Activated CD4-positive, alpha-beta T cell treated with anti-CD3 and anti-CD28 coated beads, Interleukin-2, amount 10 ng/mL, durations not matched to agents 24 days and 14 days (primary cell): ENCODE measurements at regions not wholly inside any gene's neighbourhood (a gene's known extent, or its start where the extent isn't known, plus 50 kb on each side); places are given as distances from the start of the nearest gene placed in this dataset.

ENCODE experiments used
- DNase-seq: peaks from one replicate; pipeline ENCODE4 v3.0.0; 2022
- H3K27ac Mint-ChIP-seq: one replicate; pipeline ENCODE4 v1.8.0; 2022; ENCODE audit warnings: mild to moderate bottlenecking, mixed read lengths
- H3K27me3 Mint-ChIP-seq: one replicate; pipeline ENCODE4 v1.8.0; 2022; ENCODE audit warnings: mixed read lengths
- H3K36me3 Mint-ChIP-seq: one replicate; pipeline ENCODE4 v1.8.0; 2022; ENCODE audit warnings: low read depth, mild to moderate bottlenecking, mixed read lengths
- H3K4me1 Mint-ChIP-seq: one replicate; pipeline ENCODE4 v1.8.0; 2021; ENCODE audit warnings: mixed read lengths
- H3K4me3 Mint-ChIP-seq: one replicate; pipeline ENCODE4 v1.8.0; 2022; ENCODE audit warnings: mild to moderate bottlenecking, moderate library complexity, mixed read lengths
- H3K9me3 Mint-ChIP-seq: one replicate; pipeline ENCODE4 v1.8.0; 2021; ENCODE audit warnings: mixed read lengths
- intact Hi-C: fragments of 100-400 bp; cut with micrococcal nuclease; formaldehyde crosslinking; loops from one replicate; pipeline ENCODE4 v1.15.1; 2023

DNA sequence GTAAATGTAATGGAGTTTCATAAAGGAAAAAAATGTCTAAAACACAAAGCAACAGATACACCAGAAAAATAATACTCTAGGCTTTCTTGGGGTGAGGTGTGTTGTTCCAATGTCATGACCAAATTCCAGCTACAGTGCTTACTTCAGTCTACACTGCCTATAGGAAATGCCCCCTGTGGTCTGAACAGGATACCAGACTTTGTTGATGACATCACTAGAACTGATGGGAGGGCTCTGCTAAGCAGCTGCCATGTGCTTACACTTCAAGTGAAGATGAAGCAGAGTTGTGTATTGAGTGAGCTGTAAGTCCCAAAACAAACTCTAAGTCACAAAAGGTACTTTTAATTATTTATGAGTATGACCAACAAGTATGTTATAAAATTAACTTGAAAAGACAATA is 456.1 kb upstream of the IL12A start:
- Mint-ChIP-seq H3K27ac (no peak overlapping the region), H3K9me3 (no peaks in the 10 kb centered on the region), H3K27me3 (no peaks in the 10 kb centered on the region), H3K4me1 (no peaks in the 10 kb centered on the region), H3K36me3 (no peaks in the 10 kb centered on the region), H3K4me3 (no peak overlapping the region)
- intact Hi-C loops = no loop called here
- no peak for DNase-seq

DNA sequence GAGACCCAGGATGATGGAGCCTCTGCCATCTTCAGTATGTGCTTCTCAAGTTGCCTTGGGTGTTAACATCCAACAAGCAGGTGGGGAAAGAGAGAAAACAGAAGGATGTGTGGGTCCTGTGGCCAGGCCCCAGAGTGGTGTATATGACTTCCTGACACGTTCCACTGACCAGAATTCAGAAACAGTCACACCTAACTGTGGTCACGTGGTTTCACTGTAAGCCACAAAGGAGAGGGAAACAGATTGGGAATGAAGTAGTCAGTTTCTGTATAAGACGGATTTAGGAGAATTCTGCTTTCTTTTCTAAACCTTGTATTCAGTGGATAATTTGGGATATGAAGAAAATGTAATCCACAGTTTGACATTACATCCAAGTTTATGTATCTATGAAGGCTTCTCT is 454.1 kb upstream of the IL12A start:
- Mint-ChIP-seq H3K27me3 (no peaks in the 10 kb centered on the region), H3K4me1 (no peaks in the 10 kb centered on the region), H3K36me3 (no peaks in the 10 kb centered on the region), H3K4me3 (no peak overlapping the region), H3K27ac (no peak overlapping the region), H3K9me3 (no peaks in the 10 kb centered on the region)
- intact Hi-C loops = no loop called here
- DNase-seq = no peak

GRCh38 chr3:159536876-159537275 is 451.8 kb upstream of the IL12A start:
- Mint-ChIP-seq H3K27ac (no peak overlapping the region), H3K27me3 (no peaks in the 10 kb centered on the region), H3K4me3 (no peak overlapping the region), H3K9me3 (no peaks in the 10 kb centered on the region), H3K4me1 (no peaks in the 10 kb centered on the region), H3K36me3 (no peaks in the 10 kb centered on the region)
- no peak for DNase-seq
- intact Hi-C loops = no loop called here

- Mint-ChIP-seq H3K27ac (no peak overlapping the region), H3K4me1 (no peaks in the 10 kb centered on the region), H3K9me3 (no peaks in the 10 kb centered on the region), H3K36me3 (no peaks in the 10 kb centered on the region), H3K27me3 (no peaks in the 10 kb centered on the region), H3K4me3 (no peak overlapping the region)
- DNase-seq = no peak
- intact Hi-C loops = no loop called here
These were observed 450.1 kb upstream of the IL12A start for GRCh38 chr3:159538507-159538906.

DNA sequence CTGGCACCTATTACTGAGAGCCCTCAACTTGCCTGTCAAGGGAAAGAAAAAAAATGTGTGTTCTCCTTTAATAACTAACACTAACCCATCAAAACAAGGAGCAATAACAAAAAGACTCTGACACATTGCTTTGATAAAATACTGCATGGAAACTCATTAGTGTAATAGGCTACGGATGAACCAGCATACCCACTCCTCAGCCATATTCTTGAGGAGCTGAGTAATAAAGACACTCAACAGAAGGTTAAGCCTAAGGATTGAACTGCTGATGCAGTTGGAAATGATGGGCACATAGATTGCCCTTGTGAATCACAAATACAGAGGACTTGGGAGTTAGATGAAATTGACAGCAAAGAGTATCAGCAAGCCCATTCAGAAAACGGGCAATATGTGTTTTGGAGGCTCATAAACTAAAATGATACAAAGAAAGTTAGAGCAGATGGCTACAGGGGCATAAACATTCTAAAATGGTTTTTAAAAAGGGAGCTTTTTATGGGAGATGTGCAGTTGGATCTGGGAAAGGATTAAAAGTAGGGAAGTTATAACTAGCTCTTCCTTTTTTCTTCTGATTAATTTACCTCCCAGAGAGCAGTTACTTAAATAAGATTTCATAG is 447.6 kb upstream of the IL12A start:
- Mint-ChIP-seq H3K27ac (no peak overlapping the region), H3K36me3 (no peaks in the 10 kb centered on the region), H3K4me1 (no peaks in the 10 kb centered on the region), H3K9me3 (no peaks in the 10 kb centered on the region), H3K27me3 (no peaks in the 10 kb centered on the region), H3K4me3 (no peak overlapping the region)
- intact Hi-C loops = no loop called here
- no peak for DNase-seq

DNA sequence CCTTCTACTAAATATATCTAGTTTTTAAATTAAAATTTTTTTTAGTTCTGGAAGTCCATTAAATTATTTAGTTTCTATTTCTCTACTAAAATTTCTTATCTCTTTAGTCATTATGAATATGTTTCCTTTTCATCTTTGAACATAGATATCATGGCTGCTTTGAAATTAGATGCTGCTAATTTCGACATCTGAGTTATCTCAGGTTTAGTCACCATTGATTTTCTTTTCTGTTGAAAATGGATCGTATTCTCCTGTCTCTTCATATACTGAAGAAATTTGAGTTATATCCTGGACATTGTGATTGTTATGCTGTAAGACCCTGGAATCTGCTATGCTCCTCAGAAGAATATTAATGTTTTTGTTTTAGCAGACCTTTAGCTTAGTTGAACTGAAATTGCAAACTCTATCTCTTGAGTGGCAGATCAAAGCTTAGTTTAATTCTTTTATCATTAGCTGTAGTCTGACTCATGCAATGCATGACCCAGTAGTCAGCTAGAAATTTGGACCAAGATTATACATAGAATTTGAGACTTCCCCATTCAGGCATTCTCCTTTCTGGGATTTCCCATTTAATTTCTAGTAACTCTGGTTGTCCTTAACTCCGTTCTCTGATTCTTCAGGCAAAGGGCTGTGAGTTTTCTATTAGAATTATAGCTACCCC is 439.8 kb upstream of the IL12A start:
- Mint-ChIP-seq H3K27me3 (no peaks in the 10 kb centered on the region), H3K27ac (no peak overlapping the region), H3K9me3 (no peaks in the 10 kb centered on the region), H3K36me3 (no peaks in the 10 kb centered on the region), H3K4me3 (no peak overlapping the region), H3K4me1 (no peaks in the 10 kb centered on the region)
- no peak for DNase-seq
- intact Hi-C loops = no loop called here

- H3K9me3 Mint-ChIP-seq = no peaks in the 10 kb centered on the region
- no peaks in the 10 kb centered on the region for H3K36me3 Mint-ChIP-seq
- DNase-seq = no peak
- H3K4me1 Mint-ChIP-seq = no peaks in the 10 kb centered on the region
- no peaks in the 10 kb centered on the region for H3K27me3 Mint-ChIP-seq
- no peak overlapping the region for H3K27ac Mint-ChIP-seq
- H3K4me3 Mint-ChIP-seq = no peak overlapping the region
- intact Hi-C loops = no loop called here
These were observed 433.4 kb upstream of the IL12A start for GRCh38 chr3:159555205-159555604.

DNA sequence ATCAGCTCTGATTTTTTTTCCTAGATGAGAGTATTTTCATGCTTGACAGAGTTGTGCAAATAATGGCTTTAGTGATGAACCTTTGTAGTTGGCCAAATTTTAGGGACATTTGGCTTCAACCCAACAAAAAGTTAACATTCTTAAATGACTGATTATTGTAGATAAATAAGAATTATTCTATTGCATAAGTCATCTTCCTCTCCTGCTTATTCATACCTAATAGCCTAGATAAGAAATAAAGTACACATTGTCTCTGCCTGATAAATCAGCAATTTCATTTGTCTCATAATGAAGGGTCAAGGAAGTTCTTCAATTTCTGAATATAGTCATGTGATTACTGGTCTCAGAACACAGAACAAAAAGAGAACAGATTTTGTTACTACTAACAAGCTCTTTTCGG is 428.9 kb upstream of the IL12A start:
- Mint-ChIP-seq H3K27me3 (no peaks in the 10 kb centered on the region), H3K27ac (no peak overlapping the region), H3K4me1 (no peaks in the 10 kb centered on the region), H3K4me3 (no peak overlapping the region), H3K36me3 (no peaks in the 10 kb centered on the region), H3K9me3 (no peaks in the 10 kb centered on the region)
- no peak for DNase-seq
- intact Hi-C loops = no loop called here

- Mint-ChIP-seq H3K27me3 (no peaks in the 10 kb centered on the region), H3K4me3 (no peak overlapping the region), H3K9me3 (no peaks in the 10 kb centered on the region), H3K4me1 (no peaks in the 10 kb centered on the region), H3K36me3 (no peaks in the 10 kb centered on the region), H3K27ac (no peak overlapping the region)
- intact Hi-C loops = no loop called here
- DNase-seq = no peak
These were observed 428.2 kb upstream of the IL12A start for GRCh38 chr3:159560214-159560979.

GRCh38 chr3:159565313-159565712 is 423.3 kb upstream of the IL12A start:
- Mint-ChIP-seq H3K27ac (no peak overlapping the region), H3K27me3 (no peaks in the 10 kb centered on the region), H3K4me3 (no peak overlapping the region), H3K4me1 (no peaks in the 10 kb centered on the region), H3K9me3 (no peaks in the 10 kb centered on the region), H3K36me3 (no peaks in the 10 kb centered on the region)
- intact Hi-C loops = no loop called here
- DNase-seq = no peak

DNA sequence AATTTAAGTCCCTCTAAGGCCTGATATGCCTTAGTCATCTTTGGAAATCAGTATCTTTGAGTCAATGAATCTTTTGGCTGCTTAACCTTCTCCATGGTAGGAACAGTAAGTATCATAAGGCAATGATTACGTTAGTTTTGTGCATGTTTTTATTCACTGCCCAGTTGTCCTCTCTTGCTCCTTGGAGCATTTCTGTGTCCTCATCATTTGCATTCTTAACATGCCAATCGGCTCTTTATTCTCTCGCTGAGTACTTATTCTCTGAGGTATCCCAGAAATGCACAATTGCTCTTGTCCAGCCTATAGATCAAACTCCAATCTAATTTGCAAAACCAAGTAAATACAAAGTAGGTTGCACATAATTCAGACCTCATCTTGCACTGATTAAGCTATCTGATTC is 405.0 kb upstream of the IL12A start:
- H3K4me1 Mint-ChIP-seq = no peaks in the 10 kb centered on the region

GRCh38 chr3:159584421-159584820 is 404.2 kb upstream of the IL12A start:
- intact Hi-C loops = no loop called here
- Mint-ChIP-seq H3K9me3 (no peaks in the 10 kb centered on the region), H3K27me3 (no peaks in the 10 kb centered on the region), H3K36me3 (no peaks in the 10 kb centered on the region), H3K27ac (no peak overlapping the region), H3K4me3 (no peak overlapping the region), H3K4me1 (no peaks in the 10 kb centered on the region)
- no peak for DNase-seq

More for the DNA sequence above, 405.0 kb upstream of the IL12A start:
- H3K27ac Mint-ChIP-seq = no peak overlapping the region
- no peak for DNase-seq
- H3K36me3 Mint-ChIP-seq = no peaks in the 10 kb centered on the region
- no peaks in the 10 kb centered on the region for H3K9me3 Mint-ChIP-seq
- intact Hi-C loops = no loop called here
- H3K27me3 Mint-ChIP-seq = no peaks in the 10 kb centered on the region
- no peak overlapping the region for H3K4me3 Mint-ChIP-seq

- H3K27me3 Mint-ChIP-seq = no peaks in the 10 kb centered on the region
- intact Hi-C loops = no loop called here
- H3K27ac Mint-ChIP-seq = no peak overlapping the region
- H3K9me3 Mint-ChIP-seq = peaks cover 3% of the 10 kb centered on the region
- DNase-seq = no peak
- no peak overlapping the region for H3K4me3 Mint-ChIP-seq
- no peaks in the 10 kb centered on the region for H3K36me3 Mint-ChIP-seq
- H3K4me1 Mint-ChIP-seq = no peaks in the 10 kb centered on the region
These were observed 401.9 kb upstream of the IL12A start for GRCh38 chr3:159586571-159587202.

DNA sequence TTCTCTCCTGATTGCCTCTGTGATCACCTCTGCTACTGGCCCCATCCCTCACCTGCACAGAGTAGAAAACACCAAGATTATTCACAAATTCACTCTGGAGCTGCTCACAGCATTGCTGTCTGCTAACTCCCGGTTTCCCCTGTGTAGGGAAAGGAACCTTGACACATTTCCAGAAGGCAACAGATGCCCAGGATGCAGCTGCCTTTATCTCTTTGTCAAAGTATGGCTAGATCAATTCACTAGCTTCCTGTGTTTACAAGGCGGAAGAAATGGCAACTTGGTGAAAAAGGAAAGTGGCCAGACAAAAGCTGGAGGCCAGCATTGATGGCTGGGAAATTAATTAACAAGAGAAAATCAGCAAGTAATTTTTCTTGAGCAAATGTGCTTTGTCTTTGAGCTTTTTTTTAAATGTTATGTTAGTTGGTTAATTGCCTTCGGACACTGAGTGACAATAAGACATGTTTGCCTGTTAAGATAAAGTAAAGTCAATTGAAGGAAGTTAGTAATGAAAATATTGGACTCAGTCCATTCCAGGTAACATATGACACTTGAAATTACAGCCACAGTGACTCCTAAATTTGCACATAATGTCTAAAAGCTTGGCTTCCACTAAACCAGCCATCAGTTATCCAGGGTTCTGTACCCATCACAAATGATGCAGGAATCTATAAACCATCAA is 394.6 kb upstream of the IL12A start:
- H3K36me3 Mint-ChIP-seq = no peaks in the 10 kb centered on the region
- no peak overlapping the region for H3K27ac Mint-ChIP-seq
- no peaks in the 10 kb centered on the region for H3K27me3 Mint-ChIP-seq
- H3K4me3 Mint-ChIP-seq = no peak overlapping the region
- H3K9me3 Mint-ChIP-seq = peaks cover 8% of the 10 kb centered on the region
- H3K4me1 Mint-ChIP-seq = no peaks in the 10 kb centered on the region
- no peak for DNase-seq
- intact Hi-C loops = no loop called here
